Right atrium auricular region (tissue), 2 donors: ENCODE measurements at regions not wholly inside any gene's neighbourhood (a gene's known extent, or its start where the extent isn't known, plus 50 kb on each side); places are given as distances from the start of the nearest gene placed in this dataset.
"Not testable (repeated sequence)": the region's sequence is repeated elsewhere in the genome, so short reads cannot be mapped to it uniquely, and the experiment has no call there.

Experiments
- DNase-seq: peaks from one replicate; pipeline ENCODE4 v3.0.0-alpha.2; 2019; ENCODE audit warnings: low spot score
- H3K27ac ChIP-seq, 2 donors: fragments of 200-600 bp; sonication (generic); 1 replicate in 1 of 2; 2 replicates in 1 of 2; pipeline ENCODE4 v1.5.1; 2016 to 2019
- H3K27me3 ChIP-seq, 2 donors: fragments of 200-600 bp; sonication (generic); one replicate each; pipeline versions ENCODE4 v1.5.1 to v1.6.0; 2017 to 2019
- H3K36me3 ChIP-seq: fragments of 200-600 bp; sonication (generic); one replicate; pipeline ENCODE4 v1.5.1; 2016
- H3K4me1 ChIP-seq, 2 donors: fragments of 200-600 bp; sonication (generic); one replicate each; pipeline versions ENCODE4 v1.5.1 to v1.6.0; 2017 to 2019
- H3K4me3 ChIP-seq, 2 donors: fragments of 200-600 bp; sonication (generic); 1 replicate in 1 of 2; 2 replicates in 1 of 2; pipeline ENCODE4 v1.5.1; 2017 to 2019; ENCODE audit warnings: mild to moderate bottlenecking in 1 of 2, moderate library complexity in 1 of 2
- H3K9me3 ChIP-seq, 2 donors: fragments of 200-600 bp; sonication (generic); one replicate each; pipeline ENCODE4 v1.5.1; 2019
- TF ChIP-seq, protein P1 (sequence below), 2 donors: fragments of 200-600 bp; sonication (generic); IDR thresholded peaks; one replicate each; pipeline ENCODE4 v1.5.1; 2019; ENCODE audit warnings: antibody characterized with exemption in 2 of 2

- H3K9me3 ChIP-seq: no peaks in the 10 kb centered on the region
- no peak overlapping the region for H3K4me3 ChIP-seq
- H3K36me3 ChIP-seq: no peaks in the 10 kb centered on the region
- no peak for DNase-seq
- TF ChIP-seq, protein P1, sequence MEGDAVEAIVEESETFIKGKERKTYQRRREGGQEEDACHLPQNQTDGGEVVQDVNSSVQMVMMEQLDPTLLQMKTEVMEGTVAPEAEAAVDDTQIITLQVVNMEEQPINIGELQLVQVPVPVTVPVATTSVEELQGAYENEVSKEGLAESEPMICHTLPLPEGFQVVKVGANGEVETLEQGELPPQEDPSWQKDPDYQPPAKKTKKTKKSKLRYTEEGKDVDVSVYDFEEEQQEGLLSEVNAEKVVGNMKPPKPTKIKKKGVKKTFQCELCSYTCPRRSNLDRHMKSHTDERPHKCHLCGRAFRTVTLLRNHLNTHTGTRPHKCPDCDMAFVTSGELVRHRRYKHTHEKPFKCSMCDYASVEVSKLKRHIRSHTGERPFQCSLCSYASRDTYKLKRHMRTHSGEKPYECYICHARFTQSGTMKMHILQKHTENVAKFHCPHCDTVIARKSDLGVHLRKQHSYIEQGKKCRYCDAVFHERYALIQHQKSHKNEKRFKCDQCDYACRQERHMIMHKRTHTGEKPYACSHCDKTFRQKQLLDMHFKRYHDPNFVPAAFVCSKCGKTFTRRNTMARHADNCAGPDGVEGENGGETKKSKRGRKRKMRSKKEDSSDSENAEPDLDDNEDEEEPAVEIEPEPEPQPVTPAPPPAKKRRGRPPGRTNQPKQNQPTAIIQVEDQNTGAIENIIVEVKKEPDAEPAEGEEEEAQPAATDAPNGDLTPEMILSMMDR (IDR thresholded peaks at IDR 0.05): no peak
- no peaks in the 10 kb centered on the region for H3K27me3 ChIP-seq
- no peak overlapping the region for H3K27ac ChIP-seq
- no peaks in the 10 kb centered on the region for H3K4me1 ChIP-seq
Measured at GRCh38 chr6:86030875-86031274, 388.2 kb upstream of the SYNCRIP start.

DNA sequence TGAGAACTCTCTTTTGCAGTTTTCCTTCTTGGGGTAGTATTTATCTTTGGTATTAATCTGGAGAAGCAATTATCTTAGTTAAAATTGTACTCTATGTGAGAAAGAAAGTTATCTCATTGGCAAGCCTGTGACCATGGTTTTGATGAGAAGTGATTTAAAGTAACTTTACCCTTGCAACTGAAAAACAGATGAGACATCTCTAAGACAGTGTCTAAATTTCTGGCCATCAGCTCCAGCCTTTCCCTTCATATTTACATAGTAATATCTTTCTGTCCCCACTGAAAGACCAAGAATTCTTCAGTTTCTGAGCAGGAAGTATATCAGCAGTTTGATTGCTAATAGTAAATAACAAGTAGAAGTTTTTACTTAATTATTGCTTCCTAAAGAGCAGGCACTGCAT is 386.1 kb upstream of the SYNCRIP start:
- Histone ChIP-seq H3K27me3 (no peaks in the 10 kb centered on the region), H3K9me3 (no peaks in the 10 kb centered on the region), H3K36me3 (no peaks in the 10 kb centered on the region), H3K4me1 (no peaks in the 10 kb centered on the region), H3K27ac (no peak overlapping the region), H3K4me3 (no peak overlapping the region)
- DNase-seq: no peak
- TF ChIP-seq, protein P1 (IDR thresholded peaks at IDR 0.05): no peak

GRCh38 chr6:86026890-86027289 is 384.2 kb upstream of the SYNCRIP start:
- H3K36me3 ChIP-seq, DNase-seq, H3K4me3 ChIP-seq: not testable (repeated sequence)

DNA sequence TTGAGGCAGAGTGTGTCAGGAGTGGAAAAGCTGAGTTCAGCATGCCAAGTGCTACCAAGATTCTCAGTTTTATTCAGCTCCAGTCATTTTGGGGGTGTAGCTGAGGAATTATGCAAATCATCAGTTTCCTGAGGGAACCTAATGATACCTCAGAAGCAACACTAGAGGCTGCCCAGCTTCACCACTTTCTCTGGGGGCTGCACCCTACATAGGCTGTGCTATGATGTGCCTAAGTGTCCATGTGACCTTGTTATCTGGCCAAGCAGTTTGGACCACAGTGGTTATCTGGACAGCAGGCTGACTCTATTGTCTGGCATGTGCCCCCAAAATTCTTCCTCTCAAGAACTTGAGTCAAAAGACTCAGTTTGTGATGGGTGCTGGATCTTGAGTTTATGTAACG is 374.6 kb upstream of the SYNCRIP start:
- H3K4me3 ChIP-seq: no peak overlapping the region
- TF ChIP-seq, protein P1 (IDR thresholded peaks at IDR 0.05): no peak
- H3K36me3 ChIP-seq: no peaks in the 10 kb centered on the region
- no peaks in the 10 kb centered on the region for H3K9me3 ChIP-seq
- DNase-seq: no peak
- H3K27me3 ChIP-seq: no peaks in the 10 kb centered on the region
- no peak overlapping the region for H3K27ac ChIP-seq
- H3K4me1 ChIP-seq: no peaks in the 10 kb centered on the region

More at GRCh38 chr6:86026890-86027289, 384.2 kb upstream of the SYNCRIP start:
- H3K27ac ChIP-seq, H3K4me1 ChIP-seq, H3K27me3 ChIP-seq, H3K9me3 ChIP-seq: not testable (repeated sequence)

DNA sequence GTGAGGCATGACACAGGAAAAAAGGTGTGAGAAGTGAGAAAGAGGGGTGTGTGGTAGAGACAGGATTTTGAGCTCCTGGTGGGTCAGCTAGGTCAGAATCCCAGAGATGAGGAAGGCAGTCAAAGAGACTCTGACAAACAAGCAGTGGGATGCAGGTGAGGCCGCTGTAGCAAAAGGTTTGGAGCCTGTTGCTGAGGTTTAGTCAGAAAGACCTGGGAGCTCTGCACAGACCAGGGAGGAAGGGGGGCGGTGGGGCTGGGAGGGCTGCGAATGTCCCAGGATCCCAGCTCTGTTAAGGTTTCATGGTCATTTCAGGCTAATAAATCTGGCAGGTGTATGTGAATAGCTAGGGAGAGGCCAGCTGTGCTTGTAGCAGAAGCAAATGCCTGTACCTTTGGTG is 373.9 kb upstream of the SYNCRIP start:
- DNase-seq: no peak
- Histone ChIP-seq H3K27ac (no peak overlapping the region), H3K27me3 (no peaks in the 10 kb centered on the region), H3K36me3 (no peaks in the 10 kb centered on the region), H3K4me1 (no peaks in the 10 kb centered on the region), H3K4me3 (no peak overlapping the region), H3K9me3 (no peaks in the 10 kb centered on the region)
- TF ChIP-seq, protein P1 (IDR thresholded peaks at IDR 0.05): no peak

DNA sequence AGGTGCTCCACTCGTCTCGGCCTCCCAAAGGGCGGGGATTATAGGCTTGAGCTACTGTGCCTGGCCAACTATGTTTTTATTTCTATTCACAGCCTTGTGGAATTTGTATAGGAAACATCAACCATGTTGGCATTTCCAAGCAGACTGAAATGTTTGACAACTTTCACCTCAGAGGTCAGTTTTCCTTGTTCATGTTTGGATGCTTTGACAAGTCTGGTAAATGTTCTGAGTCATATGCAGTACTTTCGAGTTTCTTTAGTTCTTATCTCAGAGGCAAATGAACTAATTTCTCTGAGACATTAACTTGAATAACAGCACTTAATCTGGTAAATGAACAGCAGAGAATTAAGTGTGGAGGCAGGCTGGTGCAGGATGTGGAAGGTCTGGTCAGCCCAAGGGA is 373.4 kb upstream of the SYNCRIP start:
- Histone ChIP-seq H3K4me1 (no peaks in the 10 kb centered on the region), H3K36me3 (no peaks in the 10 kb centered on the region), H3K4me3 (no peak overlapping the region), H3K27me3 (no peaks in the 10 kb centered on the region), H3K9me3 (no peaks in the 10 kb centered on the region), H3K27ac (no peak overlapping the region)
- no peak for DNase-seq
- TF ChIP-seq, protein P1 (IDR thresholded peaks at IDR 0.05): no peak

- not testable (repeated sequence) for H3K9me3 ChIP-seq, H3K36me3 ChIP-seq, H3K27ac ChIP-seq, H3K4me3 ChIP-seq, H3K4me1 ChIP-seq, DNase-seq, H3K27me3 ChIP-seq
Measured at GRCh38 chr6:86012991-86013390, 370.3 kb upstream of the SYNCRIP start.
